Right ventricle myocardium superior (tissue), 1 donor: ENCODE measurements at regions not wholly inside any gene's neighbourhood (a gene's known extent, or its start where the extent isn't known, plus 50 kb on each side); places are given as distances from the start of the nearest gene placed in this dataset.

Experiments used
- ATAC-seq: fragments of 200-7000 bp; cut with Tn5 transposase; one replicate; pipeline ENCODE4 v1.9.1; 2020; ENCODE audit warnings: mild to moderate bottlenecking; ENCODE audit not compliant: poor library complexity
- DNase-seq: peaks from one replicate; pipeline ENCODE4 v3.0.0-alpha.2; 2020
- intact Hi-C: fragments of 100-400 bp; cut with DNase I; formaldehyde crosslinking; loops from one replicate; pipeline ENCODE4 v1.11.2; 2022
- donor health status: DM: no; HTN: yes; CAD: no; lungs with severe emphysema.

DNA sequence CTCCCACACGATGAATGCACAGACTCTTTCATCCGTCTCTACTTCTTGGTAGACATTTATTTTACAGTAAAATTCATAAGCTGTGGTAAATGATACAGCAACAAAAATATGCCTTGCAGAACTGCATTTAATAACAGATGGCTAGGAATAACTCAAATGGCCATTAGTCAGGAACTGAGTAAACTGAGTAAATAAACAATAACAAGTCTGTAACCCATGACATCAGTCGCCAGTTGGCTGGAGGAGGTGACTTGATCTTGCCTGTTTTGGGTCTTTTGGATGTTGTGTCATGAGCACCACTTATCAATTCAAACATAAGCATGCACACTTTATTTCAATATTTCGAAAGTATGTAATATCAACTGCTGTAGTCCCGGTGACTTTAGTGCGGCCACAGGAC lies 632.6 kb upstream of the ARGLU1 start:
- no peak for ATAC-seq
- intact Hi-C loops, result no loop called here

DNA sequence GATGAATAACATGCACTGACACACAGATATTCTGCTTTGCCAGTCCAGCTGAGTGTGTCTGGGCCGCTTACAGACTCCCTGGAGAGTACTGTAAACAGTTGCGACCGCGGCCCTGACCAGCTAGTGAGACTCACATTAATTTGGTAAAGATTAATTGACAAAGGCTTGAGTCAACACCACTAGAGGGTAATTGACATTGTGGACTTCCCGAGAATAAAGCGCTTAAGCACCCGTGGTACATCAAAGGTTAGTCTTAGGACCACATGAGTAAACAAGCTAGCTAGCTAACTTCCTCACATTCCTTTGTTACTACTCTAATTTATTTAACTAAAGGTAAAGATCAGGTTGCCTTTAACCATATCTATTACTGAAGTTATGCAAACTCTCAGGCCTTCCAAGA lies 624.4 kb upstream of the ARGLU1 start:
- no peak for ATAC-seq
- DNase-seq, result no peak
- intact Hi-C loops, result no loop called here

More for the DNA sequence above, 632.6 kb upstream of the ARGLU1 start:
- DNase-seq, result no peak

DNA sequence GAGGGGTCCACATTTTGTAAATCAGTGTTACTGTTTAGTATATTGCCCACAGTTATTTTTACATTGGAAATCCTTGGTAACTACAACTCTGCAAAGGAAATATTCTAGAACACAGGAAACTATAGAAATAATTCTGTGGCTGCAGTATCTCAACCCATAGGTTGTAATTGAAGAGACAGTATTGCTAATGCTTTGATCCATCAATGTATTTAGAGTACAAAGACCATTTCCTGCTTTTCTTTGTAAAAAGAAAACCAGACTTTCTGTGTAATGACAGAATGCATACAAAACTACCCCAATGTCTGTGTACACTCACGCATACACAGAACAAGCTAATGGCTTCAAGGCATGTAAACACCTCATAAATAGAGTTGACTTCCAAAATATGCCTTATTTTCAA lies 622.1 kb upstream of the ARGLU1 start:
- intact Hi-C loops, result no loop called here
- ATAC-seq, result no peak
- no peak for DNase-seq

DNA sequence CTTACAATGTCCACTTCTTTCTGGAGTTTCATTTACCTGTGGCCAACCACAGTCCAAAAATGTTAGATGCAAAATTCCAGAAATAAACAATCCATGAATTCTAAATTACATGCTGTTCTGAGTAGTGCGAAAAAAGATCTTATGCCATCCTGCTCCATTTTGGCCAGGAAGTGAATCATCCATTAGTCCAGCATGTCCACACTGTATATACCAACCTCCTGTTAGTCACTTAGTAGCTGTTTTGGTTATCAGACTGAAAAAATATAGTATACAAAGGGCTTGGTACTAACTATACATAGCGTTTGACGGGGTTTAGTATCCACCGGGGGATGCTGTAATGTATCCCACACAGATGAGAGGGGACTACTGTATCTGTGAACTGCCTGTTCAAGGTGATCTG lies 618.0 kb upstream of the ARGLU1 start:
- no peak for DNase-seq
- intact Hi-C loops, result no loop called here
- no peak for ATAC-seq

DNA sequence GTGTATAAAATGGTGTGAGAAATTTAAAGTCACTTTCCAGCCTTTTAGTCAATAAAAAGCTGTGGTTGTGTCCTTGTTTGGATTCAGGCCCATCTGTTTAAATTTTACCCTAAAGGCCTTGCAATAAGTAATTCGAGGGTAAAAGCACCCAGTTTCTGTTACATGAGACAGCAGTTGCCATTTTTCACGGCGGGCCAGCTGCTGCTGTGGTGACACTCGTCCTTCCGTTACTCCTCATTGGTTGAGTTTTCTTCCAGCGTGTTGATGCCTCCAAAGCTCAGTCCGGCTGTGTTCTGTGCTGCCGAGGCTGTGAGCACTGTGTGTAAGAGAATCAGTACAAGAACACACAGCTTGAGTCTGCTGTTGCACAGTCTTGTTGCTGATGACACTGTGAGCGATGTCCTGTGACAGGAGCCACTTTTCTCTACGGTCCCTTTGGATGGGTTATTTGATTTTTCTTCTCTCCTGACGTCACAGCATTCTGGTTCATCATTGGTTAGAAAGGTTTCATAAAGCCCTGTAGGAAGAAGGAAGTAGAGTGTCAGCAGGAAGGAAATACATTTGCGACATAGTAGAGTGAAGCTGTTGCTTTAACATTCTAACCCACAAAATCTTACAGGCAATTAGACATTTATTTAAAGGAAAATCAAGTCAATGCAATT lies 602.5 kb upstream of the ARGLU1 start:
- ATAC-seq, result no peak
- intact Hi-C loops, result no loop called here

DNA sequence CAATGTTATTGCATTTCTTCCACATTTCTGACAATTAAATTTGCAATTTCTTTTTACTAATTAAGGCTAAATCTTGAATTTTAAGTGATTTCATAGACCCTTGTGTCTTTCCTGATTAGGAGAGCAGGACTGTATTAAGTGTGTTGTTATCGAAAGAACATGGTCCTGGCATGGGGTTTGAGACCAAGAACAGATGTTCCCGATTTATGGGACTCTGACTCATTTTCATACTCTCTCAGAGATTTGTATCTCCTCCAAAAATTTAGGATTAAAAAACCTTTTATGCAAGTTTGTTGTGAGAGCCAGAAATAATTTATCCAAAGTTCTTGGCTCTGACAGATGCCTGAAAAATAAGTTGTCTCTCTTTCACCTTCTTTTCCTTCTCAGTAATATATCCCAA lies 589.3 kb upstream of the ARGLU1 start:
- peak; percentile 45 for ATAC-seq

More for the DNA sequence above, 602.5 kb upstream of the ARGLU1 start:
- DNase-seq, result no peak

DNA sequence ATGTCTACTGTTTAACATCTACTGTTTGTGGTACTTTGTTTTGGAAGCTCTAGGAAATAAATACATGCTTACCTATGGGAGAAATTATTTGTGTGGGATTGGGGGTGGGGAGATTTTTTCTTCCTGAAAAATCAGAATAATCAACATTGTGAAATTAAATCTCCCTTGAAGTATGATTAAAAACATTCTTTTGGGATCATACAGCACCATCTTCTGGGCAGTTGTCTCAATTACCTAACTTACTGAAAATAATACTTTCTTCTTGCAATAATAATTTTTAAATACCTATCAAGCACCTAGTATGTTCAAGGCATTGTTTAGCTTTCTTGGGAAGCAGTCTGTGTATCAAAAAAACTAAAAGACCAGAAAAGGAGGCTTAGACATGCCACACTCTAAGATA lies 576.5 kb upstream of the ARGLU1 start:
- no peak for ATAC-seq
- intact Hi-C loops, result no loop called here

More for the DNA sequence above, 589.3 kb upstream of the ARGLU1 start:
- intact Hi-C loops, result no loop called here
- no peak for DNase-seq

DNA sequence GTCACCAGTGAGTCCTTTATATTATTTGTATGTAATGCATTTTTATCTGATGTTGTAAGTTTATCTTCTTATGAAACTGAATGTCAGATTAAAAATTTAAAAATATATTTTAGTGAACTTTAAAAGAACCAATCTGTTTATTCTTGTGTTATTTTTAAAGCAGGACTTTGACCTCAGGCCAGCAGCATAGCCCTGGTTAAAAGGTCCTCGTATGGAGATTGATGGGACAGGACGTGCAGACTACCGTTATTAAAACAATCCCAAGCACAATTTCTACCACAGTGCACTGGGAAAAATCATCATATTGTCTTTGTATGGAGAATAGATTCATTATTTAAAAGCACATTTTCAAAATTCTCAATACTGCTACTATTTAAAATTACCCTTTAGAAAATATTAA lies 573.8 kb upstream of the ARGLU1 start:
- DNase-seq, result no peak
- ATAC-seq, result no peak

More for the DNA sequence above, 576.5 kb upstream of the ARGLU1 start:
- DNase-seq, result no peak

DNA sequence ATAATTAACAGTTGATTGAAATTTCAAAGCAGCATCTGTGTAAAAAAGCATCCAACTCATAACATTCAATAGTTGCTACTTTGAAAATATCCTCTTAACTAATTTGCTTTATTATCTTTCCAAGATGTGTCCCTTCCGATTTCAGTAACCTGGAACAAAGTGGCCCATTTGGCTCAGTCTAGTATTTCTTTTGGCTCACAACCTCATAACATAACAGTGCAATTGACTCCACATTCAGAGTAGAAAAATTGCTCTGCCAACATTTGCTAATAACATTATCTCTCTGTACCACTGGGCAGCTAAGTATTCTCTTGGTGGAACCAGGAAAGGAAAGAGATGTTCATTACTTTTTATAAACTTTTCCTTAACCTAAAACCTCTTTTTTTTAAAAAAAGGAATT lies 571.1 kb upstream of the ARGLU1 start:
- DNase-seq (no peak), ATAC-seq (peak; percentile 82)
- intact Hi-C loops, result no loop called here

More for the DNA sequence above, 573.8 kb upstream of the ARGLU1 start:
- intact Hi-C loops, result no loop called here

DNA sequence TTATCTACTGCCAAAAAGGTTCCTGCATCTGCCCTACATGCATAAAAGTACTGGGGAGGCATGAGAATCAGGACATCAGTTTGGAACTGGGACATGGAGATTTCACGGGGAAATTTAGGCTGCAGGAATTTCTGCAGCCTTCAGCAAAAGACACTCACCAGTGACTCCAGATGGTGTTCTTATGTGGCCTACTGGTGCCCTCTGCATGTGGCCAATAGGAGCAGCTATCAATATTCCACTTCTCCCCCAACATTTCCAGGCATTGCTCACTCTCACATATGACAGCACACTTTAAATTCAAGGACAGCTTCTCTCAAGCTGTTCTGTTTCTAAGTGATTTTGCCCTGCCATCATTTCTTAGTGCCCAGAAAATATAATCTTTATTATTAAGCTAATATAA lies 570.5 kb upstream of the ARGLU1 start:
- ATAC-seq, result peak; percentile 41

DNA sequence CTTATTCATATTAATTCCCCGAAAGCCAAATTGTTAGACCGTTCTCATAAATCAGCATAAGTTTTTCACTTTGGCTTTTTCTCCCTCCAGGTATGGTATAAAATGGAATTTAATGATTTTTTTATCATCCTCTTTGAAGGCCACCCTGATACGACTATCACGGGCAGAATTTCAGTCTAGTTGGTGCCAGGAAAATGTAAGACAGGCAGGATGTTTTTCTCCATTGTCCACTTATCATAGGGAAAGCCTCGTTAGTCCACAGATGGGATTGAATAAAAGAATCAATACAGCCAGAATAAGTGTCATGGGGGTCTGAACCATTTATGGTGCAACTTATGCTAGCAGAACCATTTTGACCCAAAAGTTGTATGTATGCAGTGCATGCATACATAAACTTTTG lies 566.0 kb upstream of the ARGLU1 start:
- DNase-seq (no peak), ATAC-seq (no peak)
- intact Hi-C loops, result no loop called here

More for the DNA sequence above, 570.5 kb upstream of the ARGLU1 start:
- DNase-seq, result no peak
- intact Hi-C loops, result no loop called here

DNA sequence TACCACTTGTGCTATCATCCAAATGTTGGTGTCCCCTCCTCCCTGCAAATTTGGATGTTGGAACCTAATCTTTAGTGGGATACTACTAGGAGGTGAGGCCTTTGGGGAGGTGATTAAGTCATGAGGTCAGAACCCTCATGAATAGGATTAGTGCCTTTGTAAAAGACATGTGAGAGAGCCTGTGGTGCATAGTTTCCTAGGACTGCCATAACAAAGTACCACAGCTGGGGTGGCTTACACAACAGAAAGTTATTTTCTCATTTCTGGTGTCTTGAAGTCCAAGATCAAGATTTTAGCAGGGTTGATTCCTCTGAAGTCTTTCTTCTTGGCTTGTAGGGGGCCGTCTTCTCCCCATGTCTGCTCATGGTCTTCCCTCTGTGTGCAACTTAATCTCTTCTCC lies 562.6 kb upstream of the ARGLU1 start:
- DNase-seq, result no peak
- intact Hi-C loops, result no loop called here
- ATAC-seq, result no peak

DNA sequence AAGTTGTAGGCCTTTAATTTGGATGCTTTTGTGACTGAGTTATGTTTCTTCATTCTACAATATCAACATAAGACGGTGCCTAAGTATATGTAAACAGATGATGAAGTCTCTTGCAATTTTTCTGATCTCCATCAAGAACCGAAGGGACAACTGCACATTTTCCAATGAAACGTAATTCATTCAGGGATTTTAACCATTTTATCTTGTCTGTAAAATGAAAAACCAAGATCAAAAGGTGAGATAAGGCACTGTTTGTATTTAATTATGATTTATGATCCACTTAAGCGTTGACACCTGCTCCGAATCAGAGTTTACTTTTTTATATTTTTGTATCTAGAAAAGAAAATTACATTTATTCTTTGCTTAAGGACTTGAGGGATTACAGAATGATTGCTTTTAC lies 556.8 kb upstream of the ARGLU1 start:
- DNase-seq (no peak), ATAC-seq (no peak)
- intact Hi-C loops, result no loop called here

DNA sequence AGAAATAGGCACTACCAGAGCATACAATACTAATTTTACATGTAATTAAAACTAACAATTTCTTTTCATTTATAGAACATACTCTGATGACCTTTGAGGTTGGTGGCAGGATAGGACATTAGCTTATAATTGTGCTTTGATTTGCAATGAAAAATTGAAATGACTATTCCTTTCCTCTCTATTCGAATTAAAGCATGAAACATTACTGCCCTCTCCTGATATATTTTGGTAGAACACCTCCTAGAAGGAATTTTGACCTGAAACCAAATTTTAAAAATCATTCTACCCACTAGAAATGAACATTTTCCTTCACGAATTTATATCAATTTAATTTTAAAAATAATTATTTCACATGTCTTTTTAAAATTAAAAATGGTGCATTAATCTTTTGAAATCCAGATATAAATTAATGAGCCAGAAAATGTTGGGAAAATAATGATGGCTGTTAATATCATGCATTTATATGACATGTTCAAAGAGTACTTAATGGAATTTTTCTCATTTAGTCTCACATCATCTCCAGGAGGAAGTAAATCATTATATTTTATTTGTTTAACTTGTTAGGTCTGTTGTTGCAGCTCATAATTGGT lies 556.3 kb upstream of the ARGLU1 start:
- no peak for DNase-seq
- intact Hi-C loops, result no loop called here
- ATAC-seq, result no peak

DNA sequence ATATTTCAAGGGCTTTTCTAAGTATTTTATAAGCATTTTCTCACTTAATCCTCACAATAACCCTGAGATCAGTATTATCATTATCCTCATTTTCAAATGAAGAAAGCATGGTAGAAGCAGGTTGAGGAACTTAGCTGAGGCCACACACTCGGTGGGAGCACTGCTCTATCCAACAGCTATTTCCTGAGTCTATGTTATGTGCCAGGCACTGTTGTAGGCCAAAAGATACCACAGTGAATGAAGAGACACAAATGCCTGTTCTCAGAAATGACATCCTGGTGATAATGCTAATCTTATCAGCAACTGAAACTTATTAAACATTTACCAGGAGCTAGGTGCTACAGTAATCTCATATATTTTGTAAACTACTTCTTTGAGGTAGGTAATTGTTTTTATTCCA lies 553.9 kb upstream of the ARGLU1 start:
- intact Hi-C loops, result no loop called here
- DNase-seq (no peak), ATAC-seq (no peak)

DNA sequence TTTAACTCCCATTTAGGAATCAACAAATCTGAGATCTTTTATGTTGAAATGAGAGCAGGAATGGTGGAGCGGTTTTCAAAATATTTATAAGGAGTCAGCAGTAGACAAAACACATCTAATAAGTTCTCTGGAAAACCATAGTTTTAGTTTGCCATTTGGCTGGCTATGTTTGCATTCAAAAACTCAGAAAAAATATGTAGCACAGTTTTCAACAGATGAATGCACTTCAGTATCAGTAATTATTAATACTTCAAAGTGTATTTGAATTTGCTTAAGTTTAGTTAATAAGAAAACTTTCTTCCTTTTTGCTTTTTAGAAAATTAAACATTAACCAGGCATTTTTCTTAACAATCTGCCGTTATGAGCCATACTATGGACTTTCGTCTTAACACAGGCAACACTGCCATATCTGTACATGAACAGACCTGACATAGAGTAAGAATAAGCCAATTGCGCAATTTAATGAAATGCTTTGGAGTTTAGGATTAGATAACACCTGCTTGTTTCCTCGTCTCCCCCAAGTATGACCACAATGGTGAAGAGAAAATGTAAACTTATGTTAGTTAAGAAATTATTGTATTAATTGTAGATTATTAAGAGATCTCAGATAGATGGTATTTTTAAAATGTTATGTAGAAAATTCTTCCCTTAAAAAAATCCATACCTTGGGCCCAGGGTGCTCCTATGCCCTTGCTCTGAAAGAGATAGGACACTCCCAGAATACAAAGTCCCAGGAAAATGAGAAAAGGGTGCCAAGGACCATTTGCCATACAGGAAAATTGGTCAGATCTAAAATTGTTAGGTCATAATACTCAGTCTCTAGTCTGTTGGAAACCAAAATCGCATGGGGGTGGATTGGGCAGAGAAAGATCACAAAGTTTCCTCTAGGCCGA lies 552.3 kb upstream of the ARGLU1 start:
- DNase-seq (no peak), ATAC-seq (no peak)
- intact Hi-C loops, result no loop called here

DNA sequence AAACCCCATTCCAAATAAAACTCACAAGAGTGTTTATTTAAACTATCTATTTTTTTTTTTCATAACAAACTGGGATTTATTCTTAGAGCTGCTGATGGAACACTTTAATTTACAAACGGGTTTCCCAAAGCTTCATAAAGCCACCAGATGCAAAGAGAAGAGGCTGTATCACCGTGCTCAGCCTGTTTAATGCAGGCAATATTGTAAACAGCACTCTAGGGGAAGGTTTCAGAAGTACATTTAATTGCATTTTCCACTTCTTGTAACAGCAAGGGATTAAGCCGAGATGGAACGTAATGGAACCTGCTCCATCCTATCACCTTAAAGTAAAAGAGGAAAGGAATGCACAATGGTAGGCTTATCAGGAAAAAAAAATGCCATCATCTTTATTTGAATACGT lies 550.6 kb upstream of the ARGLU1 start:
- intact Hi-C loops, result no loop called here
- ATAC-seq (no peak), DNase-seq (no peak)

DNA sequence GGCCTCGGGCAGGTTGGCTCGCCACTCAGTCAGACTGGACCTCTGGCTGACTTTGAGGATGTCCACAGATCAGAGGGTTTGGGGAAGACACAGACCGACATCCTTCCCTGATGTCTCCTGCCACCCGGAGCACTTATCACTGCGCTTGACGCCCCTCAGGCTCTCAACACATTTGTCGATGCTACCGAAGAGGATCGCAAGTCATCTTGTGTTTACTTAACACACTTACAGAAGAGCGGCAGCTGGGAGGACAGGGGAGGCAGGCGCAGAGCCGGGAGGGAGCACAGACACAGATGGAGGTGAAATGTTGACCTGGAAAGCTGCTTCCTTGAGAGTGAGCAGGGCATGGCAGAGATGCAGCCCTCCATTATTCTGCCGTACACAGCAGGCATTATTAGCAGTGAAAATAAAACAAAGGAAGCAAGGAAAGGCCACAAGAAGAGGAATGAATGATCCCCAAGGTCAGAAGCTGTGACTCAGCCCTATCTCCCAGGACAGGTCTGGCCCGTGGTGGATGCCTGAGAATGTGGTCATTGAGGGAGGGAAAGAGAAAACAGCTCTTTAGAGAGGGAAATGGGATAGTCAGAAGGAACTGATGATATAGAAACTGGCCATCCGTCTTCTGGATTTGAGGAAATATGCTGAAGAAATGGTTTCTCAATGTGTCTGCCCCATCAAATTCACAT lies 549.5 kb upstream of the ARGLU1 start:
- ATAC-seq, result no peak
- intact Hi-C loops, result no loop called here
- no peak for DNase-seq

DNA sequence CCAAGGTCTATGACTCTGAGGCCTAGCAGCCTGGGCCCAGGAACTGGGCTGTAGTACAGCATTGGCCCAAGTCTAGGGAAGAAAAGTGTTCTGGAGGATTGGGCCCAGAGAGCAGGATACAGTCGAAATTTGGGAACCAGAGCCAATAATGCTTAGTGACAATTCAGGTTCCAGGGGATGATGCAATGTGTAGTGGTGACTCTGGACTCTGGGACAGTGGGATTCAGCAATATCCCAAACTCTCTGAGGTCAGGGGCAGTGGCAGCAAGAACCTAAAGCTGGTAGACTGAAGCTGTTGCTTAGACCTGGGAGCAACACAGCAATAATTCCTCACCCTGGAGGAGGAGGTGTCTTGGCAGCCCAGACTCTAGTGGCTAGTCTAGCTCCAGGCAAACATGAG lies 545.5 kb upstream of the ARGLU1 start:
- intact Hi-C loops, result no loop called here
- DNase-seq (no peak), ATAC-seq (no peak)
